GM19397 (cell line): ENCODE measurements at regions not wholly inside any gene's neighbourhood (a gene's known extent, or its start where the extent isn't known, plus 50 kb on each side); places are given as distances from the start of the nearest gene placed in this dataset.
"Not testable (repeated sequence)": the region's sequence is repeated elsewhere in the genome, so short reads cannot be mapped to it uniquely, and the experiment has no call there.

Source experiments
- ATAC-seq: cut with Tn5 transposase; IDR thresholded peaks from one replicate; pipeline ENCODE4 v1.9.1; 2021; ENCODE audit warnings: mild to moderate bottlenecking, moderate library complexity; ENCODE audit not compliant: unreplicated experiment

GRCh38 chr2:138066139-138066806, 102.0 kb downstream of the HNMT start:
- no peak for ATAC-seq

GRCh38 chr2:138066841-138067240, 102.6 kb downstream of the HNMT start:
- no peak for ATAC-seq

- ATAC-seq: not testable (repeated sequence)
Measured at GRCh38 chr2:138068669-138069068, 104.4 kb downstream of the HNMT start.

- not testable (repeated sequence) for ATAC-seq
Measured at GRCh38 chr2:138071042-138071719, 106.9 kb downstream of the HNMT start.

GRCh38 chr2:138071720-138072719, 107.7 kb downstream of the HNMT start:
- no peak for ATAC-seq

- no peak for ATAC-seq
Measured at GRCh38 chr2:138078153-138078552, 113.9 kb downstream of the HNMT start.

- ATAC-seq: no peak
Measured at GRCh38 chr2:138079976-138080375, 115.7 kb downstream of the HNMT start.

GRCh38 chr2:138081225-138082073, 117.2 kb downstream of the HNMT start:
- ATAC-seq: no peak

- ATAC-seq: no peak
Measured at GRCh38 chr2:138084206-138084605, 119.9 kb downstream of the HNMT start.

GRCh38 chr2:138085441-138085840, 121.2 kb downstream of the HNMT start:
- ATAC-seq: not testable (repeated sequence)

- ATAC-seq: no peak
Measured at GRCh38 chr2:138086576-138086975, 122.3 kb downstream of the HNMT start.

- ATAC-seq: no peak
Measured at GRCh38 chr2:138087751-138088593, 123.7 kb downstream of the HNMT start.

GRCh38 chr2:138090330-138090729, 126.1 kb downstream of the HNMT start:
- ATAC-seq: no peak

- no peak for ATAC-seq
Measured at GRCh38 chr2:138093455-138093854, 129.2 kb downstream of the HNMT start.

GRCh38 chr2:138094031-138094430, 129.8 kb downstream of the HNMT start:
- no peak for ATAC-seq

GRCh38 chr2:138095336-138095735, 131.1 kb downstream of the HNMT start:
- ATAC-seq: no peak

GRCh38 chr2:138099288-138099687, 135.0 kb downstream of the HNMT start:
- ATAC-seq: not testable (repeated sequence)

- ATAC-seq: no peak
Measured at GRCh38 chr2:138101718-138102117, 137.4 kb downstream of the HNMT start.

GRCh38 chr2:138102664-138103063, 138.4 kb downstream of the HNMT start:
- no peak for ATAC-seq

- no peak for ATAC-seq
Measured at GRCh38 chr2:138103156-138103555, 138.9 kb downstream of the HNMT start.
